Upper lobe of left lung (tissue), 4 donors: ENCODE measurements at regions not wholly inside any gene's neighbourhood (a gene's known extent, or its start where the extent isn't known, plus 50 kb on each side); places are given as distances from the start of the nearest gene placed in this dataset.

Experiments used
- EP300 ChIP-seq, 4 donors: sonication (generic); formaldehyde crosslinking; IDR thresholded peaks; one replicate each; pipeline ENCODE4 v1.5.1; 2017; ENCODE audit warnings: antibody characterized with exemption in 4 of 4, control low read depth in 2 of 4
- POLR2A ChIP-seq, 4 donors: fragments of 450-650 bp; IDR thresholded peaks; one replicate each; pipeline ENCODE4 v1.5.1; 2016 to 2017; ENCODE audit warnings: antibody characterized with exemption in 4 of 4, mild to moderate bottlenecking in 2 of 4
- POLR2AphosphoS5 ChIP-seq, 2 donors: sonication (generic); formaldehyde crosslinking; IDR thresholded peaks; one replicate each; pipeline ENCODE4 v1.5.1; 2017; ENCODE audit warnings: antibody characterized with exemption in 2 of 2
- TF ChIP-seq, protein P1 (sequence below), 6 experiments: fragments of 450-650 bp in 4 of 6; fragments of 200-600 bp in 2 of 6; sonication (generic) in 2 of 6; IDR thresholded peaks; one replicate each; pipeline ENCODE4 v1.5.1; 2016 to 2019; ENCODE audit warnings: antibody characterized with exemption in 6 of 6

DNA sequence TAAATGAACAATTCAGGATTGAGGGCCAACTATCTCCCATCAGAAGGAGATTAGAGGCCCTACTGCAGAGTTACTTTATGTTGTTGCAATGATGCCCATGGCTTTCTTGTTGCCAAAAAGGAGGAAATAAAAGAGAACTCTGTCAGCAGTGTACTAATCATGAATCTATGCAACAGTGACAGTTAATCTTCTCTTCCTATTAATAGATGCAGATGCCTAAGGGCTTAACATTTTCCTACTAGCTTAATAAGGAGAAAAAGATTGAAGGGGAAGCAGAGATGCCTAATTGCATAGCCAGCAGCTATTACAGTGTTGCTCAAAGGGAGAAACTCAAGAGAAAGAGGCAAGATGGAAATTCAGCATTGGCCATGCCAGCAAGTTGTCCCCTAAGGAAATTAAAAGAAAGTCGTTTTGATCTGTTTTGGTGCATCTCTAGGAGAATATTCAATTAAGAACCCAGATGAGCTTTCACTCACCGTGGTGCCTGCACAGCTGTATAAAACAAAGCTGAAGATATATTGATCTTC, 107.1 kb upstream of the KCNJ3 start:
- no peak for TF ChIP-seq POLR2AphosphoS5 (IDR thresholded peaks at IDR 0.05)
- TF ChIP-seq, protein P1, sequence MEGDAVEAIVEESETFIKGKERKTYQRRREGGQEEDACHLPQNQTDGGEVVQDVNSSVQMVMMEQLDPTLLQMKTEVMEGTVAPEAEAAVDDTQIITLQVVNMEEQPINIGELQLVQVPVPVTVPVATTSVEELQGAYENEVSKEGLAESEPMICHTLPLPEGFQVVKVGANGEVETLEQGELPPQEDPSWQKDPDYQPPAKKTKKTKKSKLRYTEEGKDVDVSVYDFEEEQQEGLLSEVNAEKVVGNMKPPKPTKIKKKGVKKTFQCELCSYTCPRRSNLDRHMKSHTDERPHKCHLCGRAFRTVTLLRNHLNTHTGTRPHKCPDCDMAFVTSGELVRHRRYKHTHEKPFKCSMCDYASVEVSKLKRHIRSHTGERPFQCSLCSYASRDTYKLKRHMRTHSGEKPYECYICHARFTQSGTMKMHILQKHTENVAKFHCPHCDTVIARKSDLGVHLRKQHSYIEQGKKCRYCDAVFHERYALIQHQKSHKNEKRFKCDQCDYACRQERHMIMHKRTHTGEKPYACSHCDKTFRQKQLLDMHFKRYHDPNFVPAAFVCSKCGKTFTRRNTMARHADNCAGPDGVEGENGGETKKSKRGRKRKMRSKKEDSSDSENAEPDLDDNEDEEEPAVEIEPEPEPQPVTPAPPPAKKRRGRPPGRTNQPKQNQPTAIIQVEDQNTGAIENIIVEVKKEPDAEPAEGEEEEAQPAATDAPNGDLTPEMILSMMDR (IDR thresholded peaks at IDR 0.05) = no peak
- TF ChIP-seq EP300 (IDR thresholded peaks at IDR 0.05) = no peak
- TF ChIP-seq POLR2A (IDR thresholded peaks at IDR 0.05) = no peak
